Erythroblast (primary cell): ENCODE measurements at regions not wholly inside any gene's neighbourhood (a gene's known extent, or its start where the extent isn't known, plus 50 kb on each side); places are given as distances from the start of the nearest gene placed in this dataset.

ENCODE experiments used
- GATA1 ChIP-seq: IDR thresholded peaks from 2 replicates; pipeline ENCODE4 v1.6.1; 2011; ENCODE audit warnings: low read depth, mild to moderate bottlenecking, control low read depth, low read length, moderate library complexity
- POLR2A ChIP-seq: IDR thresholded peaks from 2 replicates; pipeline ENCODE4 v1.6.1; 2011; ENCODE audit warnings: mild to moderate bottlenecking, low read length

DNA sequence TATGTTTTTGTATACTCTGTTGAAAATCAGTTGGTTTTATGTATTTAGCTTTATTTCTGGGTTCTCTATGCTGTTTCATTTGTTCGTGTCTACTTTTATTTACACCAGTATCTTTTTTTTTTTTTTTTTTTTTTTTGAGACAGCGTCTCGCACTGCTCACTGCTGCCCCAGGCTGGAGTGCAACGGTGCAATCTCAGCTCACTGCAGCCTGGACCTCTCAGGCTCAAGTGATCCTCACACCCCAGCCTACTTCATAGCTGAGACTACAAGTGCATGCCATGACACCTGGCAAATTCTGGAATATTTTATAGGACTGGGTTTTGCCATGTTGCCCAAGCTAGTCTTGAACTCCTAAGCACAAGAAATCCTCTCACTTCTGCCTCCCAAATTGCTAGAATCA lies 869.4 kb upstream of the CDH6 start:
- TF ChIP-seq POLR2A: no peak
- no peak for TF ChIP-seq GATA1
